Left ventricle myocardium superior (tissue), 1 donor: ENCODE measurements at regions not wholly inside any gene's neighbourhood (a gene's known extent, or its start where the extent isn't known, plus 50 kb on each side); places are given as distances from the start of the nearest gene placed in this dataset.

Experiments used
- ATAC-seq: fragments of 200-7000 bp; cut with Tn5 transposase; one replicate; pipeline ENCODE4 v1.9.1; 2020; ENCODE audit warnings: mild to moderate bottlenecking, moderate library complexity
- DNase-seq: peaks from one replicate; pipeline ENCODE4 v3.0.0-alpha.2; 2020
- intact Hi-C: fragments of 100-400 bp; cut with micrococcal nuclease; formaldehyde crosslinking; loops from one replicate; pipeline ENCODE4 v1.11.0; 2022
- donor health status: DM: no; HTN: yes; CAD: no; lungs with severe emphysema.

GRCh38 chr6:2510316-2510715 is 240.4 kb downstream of the MYLK4 start:
- no peak for DNase-seq
- no peak for ATAC-seq
- intact Hi-C loops: no loop called here

GRCh38 chr6:2509711-2510110 is 241.0 kb downstream of the MYLK4 start:
- ATAC-seq (no peak), DNase-seq (no peak)
- intact Hi-C loops: no loop called here

GRCh38 chr6:2508071-2508470 is 242.7 kb downstream of the MYLK4 start:
- DNase-seq: no peak
- no peak for ATAC-seq
- intact Hi-C loops: no loop called here

DNA sequence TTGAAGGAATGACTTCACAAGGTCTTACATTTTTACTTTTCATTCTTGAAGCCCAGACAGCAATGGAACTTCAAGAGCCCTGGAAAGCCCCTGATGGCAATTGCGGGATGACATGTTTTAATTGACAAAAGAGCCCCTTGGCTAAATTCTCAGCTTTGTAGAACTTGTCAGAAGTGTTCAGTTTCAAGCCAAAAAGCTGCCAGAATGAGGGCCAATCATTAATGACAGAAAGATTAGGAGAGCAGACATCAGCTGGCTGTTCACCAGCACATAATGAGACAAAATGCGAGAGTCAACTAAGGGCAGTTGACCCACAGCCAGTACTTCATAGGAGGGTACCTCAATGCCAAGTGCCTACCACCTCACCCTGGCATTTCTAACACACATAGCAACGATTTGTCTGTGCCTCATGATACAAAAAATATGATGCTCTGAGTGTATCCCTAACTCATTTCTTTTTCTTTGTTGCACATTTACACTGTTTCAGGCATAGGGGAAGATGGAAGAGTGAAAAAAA is 243.1 kb downstream of the MYLK4 start:
- intact Hi-C loops: no loop called here
- DNase-seq (no peak), ATAC-seq (peak; percentile 75)

GRCh38 chr6:2507016-2507415 is 243.7 kb downstream of the MYLK4 start:
- ATAC-seq (no peak), DNase-seq (no peak)
- intact Hi-C loops: no loop called here

- ATAC-seq: no peak
- no peak for DNase-seq
- intact Hi-C loops: no loop called here
Measured at GRCh38 chr6:2505624-2506023, 245.1 kb downstream of the MYLK4 start.

DNA sequence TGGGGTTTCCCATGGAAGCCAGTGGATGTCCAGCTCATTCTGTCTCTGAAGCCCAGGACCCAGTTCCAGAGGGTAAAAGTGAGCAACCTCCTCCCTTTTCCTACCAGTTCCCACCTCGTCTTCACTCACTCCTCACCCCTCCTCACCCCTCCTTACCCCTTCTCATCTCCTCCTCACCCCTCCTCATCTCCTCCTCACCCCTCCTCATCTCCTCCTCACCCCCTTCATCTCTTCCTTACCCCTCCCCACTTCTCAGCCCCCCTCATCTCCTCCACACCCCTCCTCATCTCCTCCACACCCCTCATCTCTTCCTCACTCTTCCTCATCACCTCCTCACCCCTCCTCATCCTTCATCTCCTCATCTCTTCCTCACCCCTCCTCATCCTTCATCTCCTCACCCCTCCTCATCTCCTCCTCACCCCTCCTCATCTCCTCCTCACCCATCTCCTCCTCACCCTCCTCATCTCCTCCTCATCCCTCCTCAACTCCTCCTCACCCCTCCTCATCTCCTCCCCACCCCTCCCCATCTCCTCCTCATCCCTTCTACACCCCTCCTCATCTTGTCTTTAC is 246.1 kb downstream of the MYLK4 start:
- intact Hi-C loops: no loop called here
- no peak for ATAC-seq
- DNase-seq: no peak

DNA sequence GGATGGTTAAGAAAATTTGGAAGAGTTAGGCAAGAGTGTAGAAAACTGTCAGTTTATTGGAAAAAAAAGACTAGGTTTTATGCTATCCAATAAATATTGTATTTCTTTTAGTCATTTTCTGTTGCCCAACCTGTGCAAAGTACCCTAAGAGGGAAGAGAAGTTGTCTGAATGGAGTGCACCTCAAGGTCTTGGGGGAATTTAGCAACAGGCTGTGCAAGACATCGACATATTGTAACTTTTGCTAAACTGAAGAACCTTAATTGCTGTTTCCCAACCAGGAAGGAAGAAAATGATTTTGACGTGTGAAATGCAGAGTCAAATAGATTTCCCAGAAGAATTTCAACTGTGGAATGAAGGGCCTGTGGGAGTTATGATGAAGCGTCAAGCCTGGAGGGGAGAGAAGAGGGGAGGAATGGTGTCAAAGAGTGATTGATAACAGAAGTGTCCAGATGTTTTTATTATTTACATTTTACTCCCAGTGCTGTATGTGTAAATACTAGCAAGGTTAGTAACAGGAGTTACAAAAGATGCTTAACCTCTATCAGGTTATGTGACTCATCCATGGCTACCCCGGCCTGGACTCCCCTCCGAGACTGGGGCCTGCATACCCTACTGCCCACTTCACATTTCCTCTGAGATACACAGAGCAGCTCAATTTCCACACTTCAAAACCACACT is 246.8 kb downstream of the MYLK4 start:
- intact Hi-C loops: no loop called here
- ATAC-seq (no peak), DNase-seq (no peak)

- DNase-seq (no peak), ATAC-seq (no peak)
- intact Hi-C loops: no loop called here
Measured at GRCh38 chr6:2502998-2503674, 247.6 kb downstream of the MYLK4 start.

DNA sequence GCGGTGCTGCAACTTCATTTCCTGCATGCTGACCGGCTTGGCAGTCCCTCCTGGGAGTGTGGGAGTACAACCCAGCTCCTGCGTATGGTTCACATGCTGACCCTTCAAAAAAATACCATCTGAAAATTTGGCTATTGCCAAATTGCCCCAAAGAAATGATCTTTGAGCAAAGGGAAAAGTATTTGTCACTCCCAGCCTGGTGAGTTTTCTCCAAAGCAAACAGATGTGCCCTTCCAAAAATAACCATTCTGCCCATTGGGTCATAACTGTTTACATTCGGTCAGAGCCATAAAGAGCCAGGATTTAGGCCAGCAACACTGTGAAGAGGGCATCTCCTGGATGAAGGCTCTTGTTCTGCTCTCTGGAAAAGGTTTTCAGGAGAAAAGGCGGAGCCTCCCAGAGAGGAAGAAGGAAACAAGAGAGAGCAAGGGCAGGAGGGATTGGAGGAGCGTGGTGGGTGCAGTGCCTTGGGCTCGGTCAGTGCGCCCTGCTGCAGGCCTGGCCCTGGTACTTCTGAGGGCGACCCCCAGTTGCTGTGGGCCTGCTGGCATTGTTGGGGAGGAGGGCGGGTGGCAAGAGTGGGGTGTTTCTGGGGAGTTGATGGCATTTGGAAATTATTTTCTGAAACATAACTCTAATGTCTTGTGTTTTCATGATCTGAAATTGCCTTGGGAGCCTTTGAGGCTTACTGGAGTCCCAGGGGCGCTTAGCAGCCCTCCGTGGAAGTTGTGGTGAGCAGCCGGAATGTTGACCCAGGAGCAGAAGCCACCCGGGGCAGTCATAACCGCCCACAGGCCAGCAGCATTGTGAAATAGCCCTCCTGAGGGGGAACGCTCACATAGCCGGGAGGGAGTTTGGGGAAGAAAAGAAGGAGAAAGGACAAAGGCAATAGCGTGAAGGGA is 248.4 kb downstream of the MYLK4 start:
- DNase-seq (no peak), ATAC-seq (no peak)
- intact Hi-C loops: no loop called here

DNA sequence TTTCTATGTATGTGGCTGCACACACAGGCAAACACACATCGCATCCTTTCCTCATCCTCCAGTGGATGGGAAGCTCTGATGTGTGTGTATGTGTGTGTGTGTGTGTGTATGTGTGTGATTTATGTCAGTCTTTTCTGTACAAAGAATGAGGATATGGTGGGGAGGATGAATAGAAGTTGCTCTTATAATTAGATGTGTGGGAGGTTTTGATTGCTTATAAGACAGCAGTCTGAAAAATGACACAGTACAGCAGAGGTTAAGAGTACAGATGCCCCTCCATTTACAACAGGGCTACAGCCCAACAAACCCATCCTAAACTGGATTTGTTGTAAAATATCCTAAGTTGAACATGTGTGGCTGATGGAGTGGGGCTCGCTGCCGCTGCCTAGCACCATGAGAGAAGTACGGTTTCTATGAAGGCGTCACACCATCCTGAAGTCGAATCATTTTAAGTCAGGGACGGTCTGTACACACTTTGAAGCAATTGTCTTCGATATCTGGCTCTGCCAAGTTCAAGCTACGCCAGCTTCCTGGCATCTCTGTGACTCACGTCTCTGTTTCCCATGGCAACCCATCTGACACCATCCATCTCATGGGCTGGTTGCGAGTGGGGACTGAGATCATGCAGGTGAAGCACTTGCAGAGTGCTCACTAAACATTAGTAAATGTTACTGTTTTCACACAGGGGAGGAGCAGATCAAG is 252.6 kb downstream of the MYLK4 start:
- ATAC-seq: no peak

GRCh38 chr6:2496291-2496690 is 250.9 kb upstream of the GMDS start:
- ATAC-seq (no peak), DNase-seq (no peak)
- intact Hi-C loops: no loop called here

More for the DNA sequence above, 252.6 kb downstream of the MYLK4 start:
- DNase-seq: no peak
- intact Hi-C loops: no loop called here

GRCh38 chr6:2492686-2493523 is 247.5 kb upstream of the GMDS start:
- intact Hi-C loops: no loop called here
- ATAC-seq (peak; percentile 75), DNase-seq (no peak)

GRCh38 chr6:2491137-2491536 is 245.7 kb upstream of the GMDS start:
- intact Hi-C loops: no loop called here
- ATAC-seq (no peak), DNase-seq (no peak)

- DNase-seq: no peak
- ATAC-seq: no peak
- intact Hi-C loops: no loop called here
Measured at GRCh38 chr6:2488578-2488977, 243.2 kb upstream of the GMDS start.

DNA sequence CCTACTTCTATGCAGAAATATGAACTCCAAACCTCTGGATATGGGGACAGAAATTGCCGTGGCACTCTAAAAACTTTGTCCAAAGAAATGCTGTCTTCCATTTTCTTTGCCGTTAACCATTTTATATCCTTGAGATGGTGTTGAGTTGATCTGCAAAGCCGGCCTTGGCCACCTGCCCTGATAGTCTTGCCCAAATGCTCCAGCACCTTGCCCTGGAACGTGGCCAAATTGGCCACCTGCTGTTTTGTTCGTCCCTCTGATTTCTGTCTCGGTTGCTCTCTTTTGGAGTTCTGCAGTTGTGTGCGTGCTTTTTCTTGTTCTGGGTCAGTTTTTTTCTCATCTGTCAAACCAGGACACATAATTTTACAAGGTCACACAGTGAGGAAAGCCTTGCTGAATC is 239.7 kb upstream of the GMDS start:
- intact Hi-C loops: no loop called here
- ATAC-seq (no peak), DNase-seq (peak; percentile 56)

DNA sequence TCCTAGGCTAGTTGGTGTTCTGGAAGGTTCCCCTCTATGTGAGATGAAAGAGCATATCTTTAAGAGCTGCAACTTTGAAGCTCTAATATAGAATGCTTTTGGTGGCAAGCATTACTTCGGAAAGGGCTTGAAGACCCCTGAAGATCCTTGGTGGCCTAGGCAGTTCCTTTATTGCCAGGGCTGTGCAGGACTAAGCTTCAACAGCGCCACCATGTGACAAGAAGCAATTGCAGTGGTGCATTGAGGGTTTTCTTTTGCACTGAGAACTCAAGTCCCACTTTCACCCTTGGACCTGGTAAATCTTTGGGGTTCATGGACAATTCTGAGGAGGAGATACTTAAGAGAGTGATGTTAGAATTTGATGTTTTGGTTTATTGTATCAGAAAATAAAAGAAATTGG is 237.4 kb upstream of the GMDS start:
- intact Hi-C loops: no loop called here
- DNase-seq (no peak), ATAC-seq (no peak)

GRCh38 chr6:2481307-2481706 is 235.9 kb upstream of the GMDS start:
- intact Hi-C loops: no loop called here
- ATAC-seq (no peak), DNase-seq (no peak)
